ENCODE measurements at regions not wholly inside any gene's neighbourhood (a gene's known extent, or its start where the extent isn't known, plus 50 kb on each side); places are given as distances from the start of the nearest gene placed in this dataset.
A peak's percentile ranks its signal among the peaks of the same experiment; 100 is the strongest.

GRCh38 chr12:41919048-41919447 lies 225.6 kb downstream of the GXYLT1 start:
- DNase-seq (ENCODE audit: low spot score in 2 of 2) (no peak), ATAC-seq (no peak)
- Mint-ChIP-seq H3K27ac (no peak overlapping the region), H3K9me3 (no peaks in the 10 kb centered on the region), H3K36me3 (no peaks in the 10 kb centered on the region)

- Mint-ChIP-seq H3K36me3 (no peaks in the 10 kb centered on the region), H3K9me3 (peaks cover 0 to 4% of the 10 kb centered on the region in 2 donors), H3K27ac (no peak overlapping the region)
- ATAC-seq (no peak), DNase-seq (ENCODE audit: low spot score in 2 of 2) (no peak)
Measured at GRCh38 chr12:41917938-41918341, 226.7 kb downstream of the GXYLT1 start.

- H3K9me3 Mint-ChIP-seq = peaks cover 0 to 4% of the 10 kb centered on the region in 2 donors
- no peak overlapping the region for H3K27ac Mint-ChIP-seq
- DNase-seq (ENCODE audit: low spot score in 2 of 2) = no peak
- peak in 1 of 2 donors; percentile 35 for ATAC-seq
- H3K36me3 Mint-ChIP-seq = no peaks in the 10 kb centered on the region
Measured at GRCh38 chr12:41917181-41917580, 227.5 kb downstream of the GXYLT1 start.

GRCh38 chr12:41910578-41911320 lies 233.9 kb downstream of the GXYLT1 start:
- Mint-ChIP-seq H3K36me3 (no peaks in the 10 kb centered on the region), H3K27ac (no peak overlapping the region), H3K9me3 (peaks cover 0 to 4% of the 10 kb centered on the region in 2 donors)
- ATAC-seq (no peak), DNase-seq (ENCODE audit: low spot score in 2 of 2) (no peak)

- Mint-ChIP-seq H3K27ac (no peak overlapping the region), H3K36me3 (no peaks in the 10 kb centered on the region), H3K9me3 (no peaks in the 10 kb centered on the region)
- no peak for ATAC-seq
- DNase-seq (ENCODE audit: low spot score in 2 of 2) = no peak
Measured at GRCh38 chr12:41908206-41908605, 236.5 kb downstream of the GXYLT1 start.

DNA sequence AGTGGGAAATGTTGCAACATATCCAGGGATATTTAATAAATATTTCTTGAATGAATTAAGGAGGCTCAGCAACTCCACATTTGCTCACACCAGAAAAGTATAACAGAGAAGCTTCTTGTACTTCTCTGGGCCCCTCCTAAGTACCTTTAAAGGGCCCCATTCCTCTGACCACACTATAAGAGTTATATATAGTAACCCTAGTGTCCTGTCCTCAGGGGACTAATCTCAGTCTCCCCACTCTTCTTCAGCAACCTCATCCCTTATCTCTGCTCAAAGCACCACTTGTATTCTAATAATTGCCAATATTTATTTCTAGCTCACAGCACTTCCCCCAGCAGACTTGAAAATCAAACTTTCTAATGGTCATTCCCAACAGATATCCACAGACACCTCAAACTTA lies 237.1 kb downstream of the GXYLT1 start:
- DNase-seq (ENCODE audit: low spot score in 2 of 2) (no peak), ATAC-seq (no peak)
- Mint-ChIP-seq H3K27ac (no peak overlapping the region), H3K9me3 (no peaks in the 10 kb centered on the region), H3K36me3 (no peaks in the 10 kb centered on the region)

- H3K36me3 Mint-ChIP-seq = no peaks in the 10 kb centered on the region
- no peaks in the 10 kb centered on the region for H3K9me3 Mint-ChIP-seq
- ATAC-seq (no peak), DNase-seq (ENCODE audit: low spot score in 2 of 2) (no peak)
- no peak overlapping the region for H3K27ac Mint-ChIP-seq
Measured at GRCh38 chr12:41907021-41907420, 237.7 kb downstream of the GXYLT1 start.

DNA sequence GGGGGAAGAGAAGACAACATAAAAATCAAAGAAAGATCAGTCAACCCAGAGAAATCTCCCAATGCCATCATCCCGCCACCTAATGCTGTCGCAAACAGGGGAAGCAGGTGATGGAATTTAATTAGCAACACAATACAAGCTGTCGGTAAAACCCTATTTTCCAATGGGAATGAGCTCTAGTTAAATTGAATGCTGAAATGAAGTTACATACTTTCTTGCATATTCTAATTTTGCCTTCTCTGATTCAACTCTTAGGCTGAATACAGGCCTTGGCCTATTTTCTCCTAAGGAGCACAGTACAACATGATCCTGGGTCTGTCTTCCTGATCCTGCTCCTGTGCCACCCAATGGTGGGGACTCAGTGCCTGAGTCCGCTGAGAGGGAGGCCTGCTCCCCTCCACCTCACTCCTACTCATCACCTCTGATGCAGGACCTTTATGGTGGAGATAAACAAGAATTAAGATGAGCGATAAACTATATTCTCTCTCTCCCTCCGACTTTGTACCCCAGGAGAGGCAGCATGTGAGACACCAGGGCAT lies 238.8 kb downstream of the GXYLT1 start:
- H3K27ac Mint-ChIP-seq = no peak overlapping the region
- DNase-seq (ENCODE audit: low spot score in 2 of 2) = no peak
- no peak for ATAC-seq
- H3K9me3 Mint-ChIP-seq = no peaks in the 10 kb centered on the region
- no peaks in the 10 kb centered on the region for H3K36me3 Mint-ChIP-seq

DNA sequence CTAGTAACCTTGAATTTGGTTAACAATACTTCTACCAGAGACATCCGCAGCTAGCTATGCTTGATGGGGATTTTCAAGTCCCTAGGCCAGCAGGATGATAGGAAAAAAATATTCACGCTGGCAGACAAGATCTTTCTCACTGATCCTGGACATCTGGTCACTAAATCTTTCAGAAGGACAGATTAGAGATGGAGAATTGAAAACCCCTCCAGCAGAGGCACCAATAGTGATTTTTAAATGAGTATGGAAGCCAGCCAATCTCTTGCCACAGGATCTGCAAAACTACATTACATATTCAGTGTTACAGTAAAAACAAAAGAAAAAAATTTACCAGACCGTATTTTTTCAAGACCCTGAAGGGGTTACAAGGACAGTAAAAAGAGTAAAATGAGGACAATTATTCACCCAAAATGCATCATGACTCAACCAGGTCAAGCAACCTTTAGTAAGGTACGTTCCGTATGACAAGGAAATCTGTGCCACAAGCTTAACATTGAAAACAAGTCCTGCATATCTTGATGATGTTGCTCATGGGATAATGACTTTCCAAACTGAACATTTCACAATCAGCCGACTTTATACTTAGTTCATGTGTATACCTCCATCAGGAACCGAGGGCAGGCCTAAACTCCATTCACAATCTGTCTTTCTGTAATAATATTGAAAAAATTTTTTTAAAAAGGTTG lies 239.5 kb downstream of the GXYLT1 start:
- Mint-ChIP-seq H3K27ac (no peak overlapping the region), H3K36me3 (no peaks in the 10 kb centered on the region), H3K9me3 (no peaks in the 10 kb centered on the region)
- DNase-seq (ENCODE audit: low spot score in 2 of 2) (no peak), ATAC-seq (no peak)

DNA sequence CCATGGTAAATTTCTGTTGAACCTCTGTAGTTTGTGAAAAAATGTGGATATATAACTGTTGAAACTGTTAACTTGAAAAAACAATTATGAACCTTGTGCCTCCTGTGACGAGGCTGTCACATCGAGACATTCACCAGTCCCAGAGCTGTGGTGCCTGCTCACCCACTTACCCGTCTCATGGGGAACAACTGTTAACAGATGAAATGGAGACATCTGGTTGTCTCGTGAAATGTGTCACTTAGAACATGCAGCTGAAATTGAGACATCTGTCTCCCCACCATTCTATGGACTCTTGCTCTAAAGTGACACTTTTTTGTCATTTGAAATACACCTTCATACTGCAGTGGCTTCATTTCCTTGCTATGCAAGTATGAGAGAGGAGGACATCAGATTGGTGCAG lies 240.6 kb downstream of the GXYLT1 start:
- DNase-seq (ENCODE audit: low spot score in 2 of 2) = no peak
- no peak overlapping the region for H3K27ac Mint-ChIP-seq
- H3K9me3 Mint-ChIP-seq = peaks cover 0 to 1% of the 10 kb centered on the region in 2 donors
- no peaks in the 10 kb centered on the region for H3K36me3 Mint-ChIP-seq
- no peak for ATAC-seq

DNA sequence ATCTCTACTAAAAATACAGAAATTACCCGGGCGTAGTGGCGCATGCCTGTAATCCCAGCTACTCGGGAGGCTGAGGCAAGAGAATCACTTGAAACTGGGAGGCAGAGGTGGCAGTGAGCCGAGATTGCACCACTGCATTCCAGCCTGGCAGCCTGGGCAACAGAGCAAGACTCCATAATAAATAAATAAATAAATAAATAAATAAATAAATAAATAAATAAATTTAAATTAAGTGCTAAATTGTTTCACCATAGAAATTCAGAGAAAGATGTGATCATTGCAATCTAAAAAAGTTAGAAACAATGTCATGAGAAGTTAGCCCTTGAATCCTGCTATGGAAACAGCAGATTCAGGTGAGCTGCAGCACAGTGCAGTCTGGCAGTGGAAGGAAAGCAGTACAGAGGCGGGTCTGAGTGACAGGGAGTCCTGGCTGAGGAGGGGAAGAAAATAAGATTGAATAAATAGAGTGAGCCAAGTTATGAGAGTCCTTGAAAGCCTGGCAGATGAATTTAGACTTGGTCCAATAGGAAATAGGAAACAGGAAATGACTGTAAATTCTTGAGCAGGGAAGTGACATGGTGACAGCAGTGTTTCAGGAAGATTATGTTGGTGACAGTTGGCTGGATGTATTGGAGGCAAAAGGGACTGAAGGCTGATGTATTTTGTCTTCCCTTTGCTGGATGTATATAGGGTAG lies 241.5 kb downstream of the GXYLT1 start:
- peaks cover 0 to 8% of the 10 kb centered on the region in 2 donors for H3K9me3 Mint-ChIP-seq
- no peak overlapping the region for H3K27ac Mint-ChIP-seq
- DNase-seq (ENCODE audit: low spot score in 2 of 2) (no peak), ATAC-seq (no peak)
- no peaks in the 10 kb centered on the region for H3K36me3 Mint-ChIP-seq

DNA sequence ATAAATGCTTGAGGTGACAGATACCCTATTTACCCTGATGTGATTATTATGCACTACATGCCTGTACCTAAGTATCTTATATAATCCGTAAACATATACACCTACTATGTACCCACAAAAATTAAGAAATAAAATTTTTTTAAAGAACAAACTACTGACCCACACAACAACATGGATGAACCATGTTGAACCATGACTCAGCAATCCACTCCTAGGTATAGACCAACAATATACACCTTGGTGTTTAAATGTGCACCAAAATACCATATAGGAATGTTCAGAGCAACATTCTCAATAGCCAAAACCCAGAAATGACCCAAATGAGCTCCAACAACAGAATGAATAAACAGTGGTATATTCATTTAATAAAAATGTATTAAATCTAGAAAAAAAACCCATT lies 245.1 kb downstream of the GXYLT1 start:
- DNase-seq (ENCODE audit: low spot score in 2 of 2) (no peak), ATAC-seq (no peak)
- peaks cover 0 to 8% of the 10 kb centered on the region in 2 donors for H3K9me3 Mint-ChIP-seq
- H3K36me3 Mint-ChIP-seq = no peaks in the 10 kb centered on the region
- H3K27ac Mint-ChIP-seq = no peak overlapping the region

DNA sequence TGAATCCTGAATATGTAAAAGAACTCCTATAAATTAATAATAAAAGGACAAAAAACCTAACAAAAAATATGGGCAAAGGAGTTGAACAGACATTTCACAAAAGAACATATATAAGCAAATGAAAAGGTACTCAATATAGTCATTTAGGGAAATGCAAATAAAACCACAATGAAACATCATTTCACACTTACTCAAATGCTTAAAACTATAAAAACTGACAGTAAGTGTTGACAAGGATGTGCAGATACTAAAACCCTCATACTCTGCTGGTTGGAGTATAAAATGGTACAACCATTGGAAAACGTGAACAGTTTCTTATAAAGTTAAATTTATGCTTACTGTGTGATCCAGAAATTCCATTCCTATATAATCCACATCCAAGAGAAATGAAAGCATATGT lies 247.1 kb downstream of the GXYLT1 start:
- no peak overlapping the region for H3K27ac Mint-ChIP-seq
- no peaks in the 10 kb centered on the region for H3K36me3 Mint-ChIP-seq
- ATAC-seq = peak; percentile 53 to 99
- no peak for DNase-seq (ENCODE audit: low spot score in 2 of 2)
- H3K9me3 Mint-ChIP-seq = peaks cover 0 to 8% of the 10 kb centered on the region in 2 donors

- Mint-ChIP-seq H3K36me3 (no peaks in the 10 kb centered on the region), H3K9me3 (peaks cover 0 to 3% of the 10 kb centered on the region in 2 donors), H3K27ac (no peak overlapping the region)
- no peak for ATAC-seq
- DNase-seq (ENCODE audit: low spot score in 2 of 2) = no peak
Measured at GRCh38 chr12:41893491-41893890, 251.2 kb downstream of the GXYLT1 start.

DNA sequence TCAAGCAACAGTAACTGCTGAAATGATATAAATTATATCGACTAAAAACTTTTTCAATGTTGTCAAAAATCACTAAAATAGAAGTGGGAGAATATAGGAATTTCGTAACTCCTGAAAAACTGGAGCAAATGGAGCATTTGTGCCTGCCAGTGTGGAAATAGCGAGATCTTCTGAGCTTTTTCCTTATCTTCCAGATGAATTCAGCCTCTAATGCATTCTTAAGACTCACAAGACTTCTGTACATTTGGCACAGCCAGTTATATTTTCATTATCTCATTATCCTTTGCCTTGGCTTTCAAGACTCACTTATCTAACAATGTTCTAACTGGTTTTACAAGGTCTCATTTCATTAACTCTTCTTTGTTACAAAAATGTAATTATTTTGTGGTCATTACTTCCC lies 252.4 kb downstream of the GXYLT1 start:
- ATAC-seq (no peak), DNase-seq (ENCODE audit: low spot score in 2 of 2) (no peak)
- no peaks in the 10 kb centered on the region for H3K9me3 Mint-ChIP-seq
- no peaks in the 10 kb centered on the region for H3K36me3 Mint-ChIP-seq
- H3K27ac Mint-ChIP-seq = no peak overlapping the region

DNA sequence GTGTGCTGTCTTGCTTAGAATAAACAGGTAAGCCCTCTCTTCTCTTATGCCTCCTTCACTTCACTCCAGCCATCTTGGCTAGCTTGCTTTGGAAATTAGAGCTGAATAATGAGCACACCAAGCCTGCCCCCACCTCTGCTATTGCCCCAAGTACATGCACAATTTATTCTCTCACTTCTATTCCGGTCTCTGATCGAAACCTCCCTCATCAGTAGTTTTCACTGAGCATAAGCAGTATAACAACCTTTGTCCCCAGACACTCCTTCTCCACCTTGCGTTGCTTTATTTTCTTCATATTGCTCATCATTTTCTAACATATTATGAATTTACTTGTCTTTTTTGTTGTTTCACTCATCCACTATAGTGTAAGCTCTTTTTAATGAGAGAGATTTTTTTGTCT lies 253.4 kb downstream of the GXYLT1 start:
- ATAC-seq (no peak), DNase-seq (ENCODE audit: low spot score in 2 of 2) (no peak)
- Mint-ChIP-seq H3K27ac (no peak overlapping the region), H3K36me3 (no peaks in the 10 kb centered on the region), H3K9me3 (no peaks in the 10 kb centered on the region)

DNA sequence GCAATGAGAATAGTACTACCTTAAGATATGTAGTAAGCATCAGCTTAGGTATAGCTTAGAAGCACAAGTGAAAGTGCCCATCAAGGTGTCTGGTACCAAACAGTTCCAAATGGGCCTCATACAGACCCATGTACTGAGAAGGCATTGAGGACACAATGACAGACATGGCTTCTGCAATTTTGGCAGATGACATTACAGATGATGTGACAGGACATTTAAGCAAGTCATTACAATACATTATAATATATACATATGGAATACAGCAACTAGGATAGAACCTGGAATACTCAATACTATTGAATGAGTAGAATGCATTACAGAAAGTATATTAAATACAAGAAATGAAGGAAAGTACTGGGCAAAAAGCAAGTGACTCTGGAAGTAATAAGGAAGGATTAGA lies 256.4 kb downstream of the GXYLT1 start:
- DNase-seq (ENCODE audit: low spot score in 2 of 2) (no peak), ATAC-seq (no peak)
- no peaks in the 10 kb centered on the region for H3K36me3 Mint-ChIP-seq
- H3K9me3 Mint-ChIP-seq = no peaks in the 10 kb centered on the region
- no peak overlapping the region for H3K27ac Mint-ChIP-seq

Measured in activated naive CD4-positive, alpha-beta T cell treated with anti-CD3 and anti-CD28 coated beads, Interleukin-2, amount 50 U/mL, for 72 hours (primary cell).